Activated CD8-positive, alpha-beta T cell treated with anti-CD3 and anti-CD28 coated beads, Interleukin-2, amount 10 ng/mL, durations not matched to agents 7 days and 5 days (primary cell): ENCODE measurements at regions not wholly inside any gene's neighbourhood (a gene's known extent, or its start where the extent isn't known, plus 50 kb on each side); places are given as distances from the start of the nearest gene placed in this dataset.
"Not testable (repeated sequence)": the region's sequence is repeated elsewhere in the genome, so short reads cannot be mapped to it uniquely, and the experiment has no call there.

ENCODE experiments used
- ATAC-seq: fragments of 150-1000 bp; cut with Tn5 transposase; one replicate; pipeline ENCODE4 v1.10.0; 2021; ENCODE audit warnings: moderate library complexity
- CTCF ChIA-PET: fragments of 350-600 bp; sonication (Branson Sonifier 250); formaldehyde crosslinking; loops from one replicate; lab custom pipeline; 2021; ENCODE audit warnings: antibody characterized with exemption; lab: Charles Lee
- POLR2A ChIA-PET: fragments of 350-600 bp; sonication (Branson Sonifier 250); formaldehyde crosslinking; loops from one replicate; lab custom pipeline; 2021; ENCODE audit warnings: antibody characterized with exemption; lab: Charles Lee
- DNase-seq: peaks from one replicate; pipeline ENCODE4 v3.0.0-alpha.2; 2020
- H3K27ac Mint-ChIP-seq: one replicate; pipeline ENCODE4 v1.8.0; 2021; ENCODE audit warnings: mild to moderate bottlenecking, mixed read lengths
- H3K27me3 Mint-ChIP-seq: one replicate; pipeline ENCODE4 v1.8.0; 2021; ENCODE audit warnings: low read depth, mixed read lengths
- H3K36me3 Mint-ChIP-seq: one replicate; pipeline ENCODE4 v1.8.0; 2021; ENCODE audit warnings: low read depth, mixed read lengths
- H3K4me1 Mint-ChIP-seq: one replicate; pipeline ENCODE4 v1.8.0; 2021; ENCODE audit warnings: low read depth, mixed read lengths
- H3K4me3 Mint-ChIP-seq: one replicate; pipeline ENCODE4 v1.8.0; 2021; ENCODE audit warnings: mild to moderate bottlenecking, mixed read lengths
- H3K9me3 Mint-ChIP-seq: one replicate; pipeline ENCODE4 v1.8.0; 2022; ENCODE audit warnings: mixed read lengths; ENCODE audit not compliant: insufficient read depth

GRCh38 chrX:137749246-137749645 lies 183.3 kb downstream of the ZIC3 start:
- Mint-ChIP-seq H3K4me3 (no peak overlapping the region), H3K27me3 (no peaks in the 10 kb centered on the region), H3K4me1 (no peaks in the 10 kb centered on the region), H3K9me3 (no peaks in the 10 kb centered on the region), H3K36me3 (no peaks in the 10 kb centered on the region), H3K27ac (no peak overlapping the region)
- no peak for ATAC-seq
- ChIA-PET CTCF (no interaction called here), POLR2A (no interaction called here)
- no peak for DNase-seq

GRCh38 chrX:137771537-137771936 lies 205.6 kb downstream of the ZIC3 start:
- H3K36me3 Mint-ChIP-seq: no peaks in the 10 kb centered on the region
- H3K4me3 Mint-ChIP-seq: no peak overlapping the region
- H3K9me3 Mint-ChIP-seq: no peaks in the 10 kb centered on the region
- no peaks in the 10 kb centered on the region for H3K27me3 Mint-ChIP-seq
- DNase-seq (no peak), ATAC-seq (no peak)
- ChIA-PET CTCF (no interaction called here), POLR2A (no interaction called here)
- no peak overlapping the region for H3K27ac Mint-ChIP-seq
- no peaks in the 10 kb centered on the region for H3K4me1 Mint-ChIP-seq

- Mint-ChIP-seq H3K4me3 (no peak overlapping the region), H3K27me3 (no peaks in the 10 kb centered on the region), H3K4me1 (no peaks in the 10 kb centered on the region), H3K9me3 (no peaks in the 10 kb centered on the region), H3K27ac (no peak overlapping the region), H3K36me3 (no peaks in the 10 kb centered on the region)
- ATAC-seq (no peak), DNase-seq (no peak)
- ChIA-PET CTCF (no interaction called here), POLR2A (no interaction called here)
Measured at GRCh38 chrX:137792214-137792613, 226.3 kb downstream of the ZIC3 start.

- CTCF ChIA-PET, DNase-seq, H3K4me3 Mint-ChIP-seq, ATAC-seq, H3K27ac Mint-ChIP-seq, H3K9me3 Mint-ChIP-seq, H3K4me1 Mint-ChIP-seq, POLR2A ChIA-PET, H3K36me3 Mint-ChIP-seq, H3K27me3 Mint-ChIP-seq: not testable (repeated sequence)
Measured at GRCh38 chrX:137797926-137798325, 232.0 kb downstream of the ZIC3 start.

GRCh38 chrX:137823257-137823656 lies 257.3 kb downstream of the ZIC3 start:
- no peak for ATAC-seq
- H3K27ac Mint-ChIP-seq: no peak overlapping the region
- H3K4me3 Mint-ChIP-seq: no peak overlapping the region
- no peaks in the 10 kb centered on the region for H3K27me3 Mint-ChIP-seq
- ChIA-PET CTCF (no interaction called here), POLR2A (no interaction called here)
- DNase-seq: no peak
- H3K4me1 Mint-ChIP-seq: no peaks in the 10 kb centered on the region
- H3K36me3 Mint-ChIP-seq: no peaks in the 10 kb centered on the region
- no peaks in the 10 kb centered on the region for H3K9me3 Mint-ChIP-seq

- Mint-ChIP-seq H3K27me3 (no peaks in the 10 kb centered on the region), H3K4me3 (no peak overlapping the region), H3K9me3 (no peaks in the 10 kb centered on the region), H3K27ac (no peak overlapping the region), H3K36me3 (no peaks in the 10 kb centered on the region), H3K4me1 (no peaks in the 10 kb centered on the region)
- DNase-seq (no peak), ATAC-seq (no peak)
- CTCF ChIA-PET: no interaction called here
- POLR2A ChIA-PET: no interaction called here
Measured at GRCh38 chrX:137847376-137847775, 281.4 kb downstream of the ZIC3 start.

GRCh38 chrX:137848266-137848905 lies 282.5 kb downstream of the ZIC3 start:
- H3K27me3 Mint-ChIP-seq: no peaks in the 10 kb centered on the region
- ChIA-PET CTCF (no interaction called here), POLR2A (no interaction called here)
- no peaks in the 10 kb centered on the region for H3K36me3 Mint-ChIP-seq
- H3K4me3 Mint-ChIP-seq: no peak overlapping the region
- no peaks in the 10 kb centered on the region for H3K4me1 Mint-ChIP-seq
- ATAC-seq (no peak), DNase-seq (no peak)
- H3K27ac Mint-ChIP-seq: no peak overlapping the region
- H3K9me3 Mint-ChIP-seq: no peaks in the 10 kb centered on the region

- H3K4me1 Mint-ChIP-seq: no peaks in the 10 kb centered on the region
- CTCF ChIA-PET: no interaction called here
- H3K4me3 Mint-ChIP-seq: no peak overlapping the region
- no peak for DNase-seq
- ATAC-seq: no peak
- H3K9me3 Mint-ChIP-seq: no peaks in the 10 kb centered on the region
- no peak overlapping the region for H3K27ac Mint-ChIP-seq
- H3K27me3 Mint-ChIP-seq: no peaks in the 10 kb centered on the region
- no peaks in the 10 kb centered on the region for H3K36me3 Mint-ChIP-seq
- POLR2A ChIA-PET: no interaction called here
Measured at GRCh38 chrX:137852502-137852901, 286.6 kb downstream of the ZIC3 start.

GRCh38 chrX:137855490-137855889 lies 289.6 kb downstream of the ZIC3 start:
- CTCF ChIA-PET: no interaction called here
- ATAC-seq (no peak), DNase-seq (no peak)
- POLR2A ChIA-PET: no interaction called here
- no peak overlapping the region for H3K27ac Mint-ChIP-seq
- no peaks in the 10 kb centered on the region for H3K36me3 Mint-ChIP-seq
- H3K27me3 Mint-ChIP-seq: no peaks in the 10 kb centered on the region
- H3K9me3 Mint-ChIP-seq: no peaks in the 10 kb centered on the region
- no peaks in the 10 kb centered on the region for H3K4me1 Mint-ChIP-seq
- no peak overlapping the region for H3K4me3 Mint-ChIP-seq

GRCh38 chrX:137858106-137858505 lies 292.2 kb downstream of the ZIC3 start:
- H3K4me1 Mint-ChIP-seq: no peaks in the 10 kb centered on the region
- ChIA-PET CTCF (no interaction called here), POLR2A (no interaction called here)
- ATAC-seq (no peak), DNase-seq (no peak)
- no peaks in the 10 kb centered on the region for H3K36me3 Mint-ChIP-seq
- H3K27ac Mint-ChIP-seq: no peak overlapping the region
- no peak overlapping the region for H3K4me3 Mint-ChIP-seq
- H3K9me3 Mint-ChIP-seq: no peaks in the 10 kb centered on the region
- no peaks in the 10 kb centered on the region for H3K27me3 Mint-ChIP-seq

GRCh38 chrX:137878401-137878800 lies 312.5 kb downstream of the ZIC3 start:
- Mint-ChIP-seq H3K4me1 (no peaks in the 10 kb centered on the region), H3K27ac (no peak overlapping the region), H3K36me3 (no peaks in the 10 kb centered on the region), H3K4me3 (no peak overlapping the region), H3K27me3 (no peaks in the 10 kb centered on the region), H3K9me3 (no peaks in the 10 kb centered on the region)
- ATAC-seq (no peak), DNase-seq (no peak)
- ChIA-PET CTCF (no interaction called here), POLR2A (no interaction called here)

- Mint-ChIP-seq H3K4me1 (no peaks in the 10 kb centered on the region), H3K4me3 (no peak overlapping the region), H3K27me3 (no peaks in the 10 kb centered on the region), H3K27ac (no peak overlapping the region), H3K9me3 (no peaks in the 10 kb centered on the region), H3K36me3 (no peaks in the 10 kb centered on the region)
- ATAC-seq: no peak
- no peak for DNase-seq
- POLR2A ChIA-PET: no interaction called here
- CTCF ChIA-PET: no interaction called here
Measured at GRCh38 chrX:137882960-137883359, 317.0 kb downstream of the ZIC3 start.

GRCh38 chrX:137884813-137885212 lies 318.9 kb downstream of the ZIC3 start:
- H3K27me3 Mint-ChIP-seq, H3K4me3 Mint-ChIP-seq, H3K9me3 Mint-ChIP-seq, POLR2A ChIA-PET, H3K36me3 Mint-ChIP-seq, ATAC-seq, DNase-seq, H3K4me1 Mint-ChIP-seq, H3K27ac Mint-ChIP-seq, CTCF ChIA-PET: not testable (repeated sequence)
